ENCODE measurements at regions not wholly inside any gene's neighbourhood (a gene's known extent, or its start where the extent isn't known, plus 50 kb on each side); places are given as distances from the start of the nearest gene placed in this dataset.

DNA sequence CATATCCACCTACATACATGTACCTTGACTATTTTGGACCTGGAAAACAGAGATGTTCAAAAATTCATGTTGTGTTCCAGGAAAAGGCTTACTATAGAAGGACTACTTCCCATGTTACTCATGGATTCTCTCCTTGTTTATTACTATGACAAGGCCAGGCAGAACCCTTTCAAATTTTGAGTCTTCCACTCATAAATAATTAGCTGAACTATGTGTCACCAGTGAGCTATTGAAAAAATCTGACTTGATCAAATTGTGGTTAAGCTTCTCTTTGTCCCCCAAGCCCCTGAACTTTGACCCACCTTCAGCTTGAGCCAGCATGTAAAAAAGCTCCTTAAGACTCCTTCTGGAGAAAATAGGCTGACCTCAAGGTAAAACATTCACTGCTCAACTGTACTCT lies 1142.8 kb upstream of the EYS start:
- TF ChIP-seq POLR2A (IDR thresholded peaks at IDR 0.05; ENCODE audit: low read depth, low read length), result no peak
- no peak for TF ChIP-seq MXI1 (IDR thresholded peaks at IDR 0.05; ENCODE audit: low read depth, low read length)
- TF ChIP-seq SRF (IDR thresholded peaks at IDR 0.05; ENCODE audit: low read depth in 2 of 2, low read length in 2 of 2), result no peak
- TF ChIP-seq, protein P1, sequence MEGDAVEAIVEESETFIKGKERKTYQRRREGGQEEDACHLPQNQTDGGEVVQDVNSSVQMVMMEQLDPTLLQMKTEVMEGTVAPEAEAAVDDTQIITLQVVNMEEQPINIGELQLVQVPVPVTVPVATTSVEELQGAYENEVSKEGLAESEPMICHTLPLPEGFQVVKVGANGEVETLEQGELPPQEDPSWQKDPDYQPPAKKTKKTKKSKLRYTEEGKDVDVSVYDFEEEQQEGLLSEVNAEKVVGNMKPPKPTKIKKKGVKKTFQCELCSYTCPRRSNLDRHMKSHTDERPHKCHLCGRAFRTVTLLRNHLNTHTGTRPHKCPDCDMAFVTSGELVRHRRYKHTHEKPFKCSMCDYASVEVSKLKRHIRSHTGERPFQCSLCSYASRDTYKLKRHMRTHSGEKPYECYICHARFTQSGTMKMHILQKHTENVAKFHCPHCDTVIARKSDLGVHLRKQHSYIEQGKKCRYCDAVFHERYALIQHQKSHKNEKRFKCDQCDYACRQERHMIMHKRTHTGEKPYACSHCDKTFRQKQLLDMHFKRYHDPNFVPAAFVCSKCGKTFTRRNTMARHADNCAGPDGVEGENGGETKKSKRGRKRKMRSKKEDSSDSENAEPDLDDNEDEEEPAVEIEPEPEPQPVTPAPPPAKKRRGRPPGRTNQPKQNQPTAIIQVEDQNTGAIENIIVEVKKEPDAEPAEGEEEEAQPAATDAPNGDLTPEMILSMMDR (IDR thresholded peaks at IDR 0.05 in 2 of 3, conservative IDR thresholded peaks at IDR 0.05 in 1 of 3; ENCODE audit: control insufficient read depth in 2 of 3, extremely low read depth in 1 of 3, insufficient read depth in 1 of 3, low read depth in 3 of 3, low read length in 3 of 3), result no peak
- TF ChIP-seq ZZZ3 (IDR thresholded peaks at IDR 0.05; ENCODE audit: control insufficient read depth, insufficient read length, low read depth), result no peak
- TF ChIP-seq NR2C2 (IDR thresholded peaks at IDR 0.05; ENCODE audit: borderline replicate concordance, control insufficient read depth, insufficient read length, low read depth), result no peak
- TF ChIP-seq EGR1 (IDR thresholded peaks at IDR 0.05; ENCODE audit: borderline replicate concordance in 1 of 2, low read depth in 2 of 2, low read length in 2 of 2), result no peak
- TF ChIP-seq EZH2 (IDR thresholded peaks at IDR 0.05; ENCODE audit: borderline replicate concordance, control insufficient read depth, low read depth, low read length), result no peak
